Activated naive CD8-positive, alpha-beta T cell treated with anti-CD3 and anti-CD28 coated beads, Interleukin-2, amount 50 U/mL, for 16 hours (primary cell): ENCODE measurements at regions not wholly inside any gene's neighbourhood (a gene's known extent, or its start where the extent isn't known, plus 50 kb on each side); places are given as distances from the start of the nearest gene placed in this dataset.
A peak's percentile ranks its signal among the peaks of the same experiment; 100 is the strongest.

ENCODE experiments used
- DNase-seq: peaks from one replicate; pipeline ENCODE4 v3.0.0-alpha.2; 2020; ENCODE audit warnings: low read depth, low spot score

DNA sequence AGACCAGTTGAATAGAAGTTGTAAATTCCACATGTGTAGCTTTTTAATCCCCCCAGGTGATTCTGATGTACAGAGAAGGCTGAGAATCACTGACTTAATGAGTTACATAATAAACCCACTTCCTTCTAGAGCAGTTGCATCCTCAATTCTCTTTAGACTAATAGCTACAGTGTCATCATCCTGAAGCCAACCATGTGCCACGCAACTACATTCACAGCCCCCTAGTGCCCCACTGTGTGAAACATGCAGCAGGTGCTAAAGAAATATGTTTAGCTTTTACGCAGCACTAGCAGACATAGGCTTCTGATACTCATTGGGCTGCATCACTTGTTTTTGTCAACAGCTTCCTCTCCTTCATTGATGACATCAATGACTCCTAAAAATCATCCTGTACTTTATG, 1168.3 kb downstream of the BCL11B start:
- no peak for DNase-seq

DNA sequence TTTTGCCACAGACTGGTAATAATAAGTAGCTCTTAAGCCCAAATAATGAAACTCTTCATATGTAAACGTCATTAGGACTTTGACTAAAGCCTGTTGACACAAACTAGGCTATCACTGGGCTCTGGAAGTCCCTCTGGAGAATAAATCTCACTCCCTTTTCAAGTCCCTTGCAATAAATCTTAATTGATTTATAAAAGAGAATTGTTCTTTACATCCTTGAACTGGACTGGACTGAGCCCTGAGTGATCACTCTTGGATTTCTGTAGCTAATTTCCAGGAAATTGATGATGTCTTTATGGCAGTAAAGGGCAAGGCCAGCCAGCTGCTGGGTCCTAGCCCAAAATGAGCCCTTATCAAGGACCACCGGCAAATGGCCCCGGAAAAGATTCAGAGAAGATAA, 1162.7 kb downstream of the BCL11B start:
- DNase-seq, result no peak

DNA sequence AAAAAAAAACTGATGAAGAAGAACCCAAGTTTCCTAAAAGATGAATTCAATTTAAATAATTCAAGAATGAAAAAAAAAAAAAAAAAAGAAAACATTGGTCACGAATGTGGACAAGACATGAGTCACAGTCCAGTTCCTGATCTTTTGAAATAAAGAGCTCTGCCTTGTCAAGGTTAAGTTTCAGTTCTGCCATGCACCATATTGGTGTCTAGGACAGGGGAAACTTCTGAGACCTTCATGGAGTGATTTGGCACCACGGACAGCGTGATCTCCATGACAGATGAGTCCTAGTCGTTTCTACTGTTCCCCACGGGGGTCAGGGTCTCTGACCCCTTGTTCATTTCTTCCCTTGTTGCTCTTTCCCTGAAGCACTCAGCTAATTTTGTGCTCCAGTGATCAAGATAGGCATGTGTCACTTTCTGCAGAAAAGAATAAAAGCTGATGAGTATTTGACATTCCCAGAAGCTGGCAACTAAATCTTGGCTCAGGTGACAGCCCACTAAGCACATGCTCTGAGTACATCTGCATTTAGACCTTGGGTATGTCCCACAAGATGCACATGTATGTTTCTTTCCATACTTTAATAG, 1159.7 kb downstream of the BCL11B start:
- DNase-seq, result no peak

DNA sequence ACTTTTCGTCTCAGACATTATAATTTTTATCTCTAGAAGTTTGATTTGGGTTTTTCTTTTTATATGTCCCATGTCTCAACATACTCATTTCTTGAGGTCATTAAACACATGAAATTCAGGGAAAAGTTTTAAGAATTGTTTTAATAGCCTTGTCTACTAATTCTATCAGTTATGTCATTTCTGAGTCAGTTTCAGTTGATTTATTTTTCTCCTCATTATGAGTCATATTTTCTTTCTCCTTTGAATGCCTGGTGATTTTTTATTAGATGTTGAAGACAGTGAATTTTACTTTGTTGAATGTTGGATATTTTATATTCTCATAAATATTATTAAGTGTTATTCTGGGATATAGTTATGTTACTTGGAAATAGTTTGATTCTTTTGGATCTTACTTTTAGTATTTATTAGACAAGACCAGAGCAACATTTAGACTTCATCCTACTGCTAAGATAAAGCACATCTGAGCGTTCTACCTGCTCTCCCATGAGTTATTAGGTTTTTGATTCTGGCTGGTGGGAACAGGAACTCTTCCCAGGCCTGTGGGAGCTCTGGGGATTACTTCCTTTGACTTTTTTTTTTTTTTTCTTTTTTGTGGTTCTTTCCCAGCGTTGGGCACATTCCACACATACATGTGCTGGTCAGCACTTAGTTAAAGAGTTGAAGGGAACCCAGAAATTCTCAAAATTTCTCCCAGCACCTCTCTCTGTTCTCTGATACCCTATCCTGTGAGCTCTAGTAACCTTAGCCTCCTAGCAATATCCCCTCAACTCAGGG, 1157.7 kb downstream of the BCL11B start:
- DNase-seq, result no peak

DNA sequence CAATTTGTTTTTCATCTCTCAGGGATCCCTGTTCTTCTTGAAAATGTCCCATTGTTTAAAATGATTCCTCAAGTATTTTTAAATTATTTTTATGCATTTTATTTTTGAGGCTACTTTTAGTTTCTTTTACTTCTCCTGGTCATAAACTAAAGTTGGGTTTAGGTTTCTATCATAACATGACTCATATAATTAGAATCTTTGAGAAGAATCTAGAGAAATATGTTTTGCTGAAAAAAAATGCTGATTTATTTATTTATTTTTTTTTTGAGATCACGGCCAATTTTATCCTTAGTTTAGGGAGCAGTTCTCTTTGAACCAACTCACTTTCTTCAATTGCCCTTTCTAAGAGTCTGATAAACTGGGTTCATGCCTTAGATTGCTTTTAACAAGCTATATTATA, 1157.1 kb downstream of the BCL11B start:
- no peak for DNase-seq

DNA sequence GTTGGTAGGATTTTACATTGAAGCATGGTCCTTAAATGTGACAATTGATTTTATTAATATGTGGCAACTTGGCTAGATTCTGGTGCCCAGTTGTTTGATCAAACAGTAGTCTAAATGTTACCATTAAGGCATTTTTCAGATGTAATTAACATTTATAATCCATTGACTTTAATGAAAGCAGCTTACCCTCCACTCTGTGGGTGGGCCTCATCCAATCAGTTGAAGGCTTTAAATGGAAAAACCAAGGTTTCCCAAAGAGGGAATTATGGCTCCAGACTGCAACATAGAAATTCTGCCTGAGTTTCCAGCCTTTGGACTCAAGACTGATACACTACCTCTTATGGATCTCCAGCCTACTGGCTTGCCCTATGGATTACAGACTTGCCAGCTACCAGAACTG, 1153.2 kb downstream of the BCL11B start:
- no peak for DNase-seq

DNA sequence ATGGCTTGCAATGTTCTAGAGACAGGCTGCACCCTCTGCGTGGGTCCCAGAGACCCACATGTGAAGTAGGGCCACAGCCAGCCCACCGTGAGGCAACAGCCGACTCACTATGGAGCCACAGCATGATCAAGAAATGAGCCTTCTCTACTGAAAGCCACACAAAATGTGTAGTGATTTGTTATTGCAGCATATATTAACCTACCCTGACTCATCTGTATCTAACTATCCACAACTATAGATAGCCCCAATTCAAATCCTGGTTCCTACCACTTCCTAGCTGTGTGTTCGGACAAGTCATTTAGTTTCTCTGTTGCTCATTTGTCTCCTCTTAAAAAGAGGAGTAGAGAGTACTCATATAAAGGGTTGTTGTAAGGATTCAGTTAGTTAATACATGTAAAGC, 1152.3 kb downstream of the BCL11B start:
- DNase-seq, result no peak

DNA sequence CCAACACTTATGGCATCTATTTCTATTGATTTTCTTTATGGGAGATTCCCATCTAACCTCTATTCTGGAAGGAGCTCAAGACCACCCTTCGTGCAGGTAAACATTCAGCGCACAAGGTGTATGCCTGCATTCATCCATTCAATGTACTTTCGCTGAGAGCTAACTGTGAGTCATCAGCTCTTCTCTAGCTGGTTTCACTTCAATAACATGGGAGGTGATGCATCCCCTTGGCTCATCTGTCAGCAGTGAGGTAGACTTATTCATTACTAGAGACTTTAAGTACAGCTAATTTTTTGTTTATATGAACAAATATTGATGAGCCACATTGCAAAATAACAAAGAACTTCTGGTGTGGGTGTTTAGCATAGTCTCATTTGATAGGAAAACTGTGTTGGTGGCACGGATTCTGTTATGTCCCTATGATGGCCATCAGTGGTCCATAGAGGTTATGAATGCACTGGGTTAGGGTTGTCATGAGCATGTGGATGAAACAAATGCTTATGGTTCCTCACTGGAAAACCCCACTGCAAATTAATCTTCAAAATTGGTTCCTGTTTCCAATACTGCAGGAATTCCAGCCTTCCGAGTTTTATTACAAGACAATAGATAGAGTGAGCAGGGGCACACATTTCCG, 1151.0 kb downstream of the BCL11B start:
- no peak for DNase-seq

DNA sequence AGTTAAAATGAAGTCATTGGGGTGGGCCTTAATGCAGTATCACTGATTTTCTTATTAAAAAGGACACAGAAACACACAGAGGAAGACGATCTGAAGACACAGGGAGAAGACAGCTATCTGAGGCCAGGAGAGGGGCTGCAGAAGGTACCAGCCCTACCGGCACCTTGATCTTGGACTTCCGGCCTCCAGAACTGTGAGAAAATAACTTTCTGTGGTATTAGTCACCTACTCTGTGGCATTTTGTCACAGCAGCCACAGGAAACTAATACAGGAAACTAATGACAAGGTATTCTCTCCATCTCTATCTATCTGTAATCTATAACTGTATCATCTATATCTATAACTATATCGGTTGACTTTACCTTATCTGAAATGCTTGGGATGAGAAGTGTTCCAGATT, 1149.5 kb downstream of the BCL11B start:
- DNase-seq, result no peak

DNA sequence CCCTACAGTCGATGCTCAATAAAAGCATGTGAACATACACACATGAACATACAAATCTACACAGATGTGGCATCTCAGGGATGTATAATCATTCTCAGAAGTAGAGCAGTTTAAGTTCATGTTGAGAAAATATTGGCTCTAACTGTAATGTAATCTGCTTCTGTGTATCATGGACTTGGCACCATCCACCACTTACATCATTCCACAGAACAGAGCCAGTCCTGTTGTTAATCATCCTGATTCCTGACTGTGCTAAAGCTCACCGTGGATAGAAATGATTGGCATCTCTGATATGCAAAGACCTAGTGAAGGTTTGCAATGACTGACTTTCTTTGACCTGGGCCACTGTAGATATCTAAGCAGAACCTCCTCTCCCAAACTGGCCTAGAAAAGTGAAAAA, 1141.3 kb downstream of the BCL11B start:
- DNase-seq, result no peak

DNA sequence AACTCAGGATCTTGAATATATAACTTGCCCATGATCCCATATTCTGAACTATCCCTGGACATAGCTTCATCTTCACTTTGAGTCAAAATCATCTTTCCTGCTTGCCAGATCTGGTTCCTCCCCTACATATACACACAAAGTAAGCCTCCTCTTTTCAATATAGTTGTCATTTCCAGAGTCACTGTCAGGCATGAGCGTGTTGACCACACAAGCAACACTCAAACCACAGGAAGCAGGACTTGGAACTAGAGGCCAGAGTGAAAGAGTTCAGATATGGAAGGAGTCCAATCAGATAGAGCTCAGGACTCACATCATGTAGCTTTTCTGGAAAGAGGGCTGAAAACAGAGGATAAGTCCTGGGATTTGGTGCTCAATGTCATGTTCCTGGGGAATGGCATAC, 1140.6 kb downstream of the BCL11B start:
- no peak for DNase-seq

DNA sequence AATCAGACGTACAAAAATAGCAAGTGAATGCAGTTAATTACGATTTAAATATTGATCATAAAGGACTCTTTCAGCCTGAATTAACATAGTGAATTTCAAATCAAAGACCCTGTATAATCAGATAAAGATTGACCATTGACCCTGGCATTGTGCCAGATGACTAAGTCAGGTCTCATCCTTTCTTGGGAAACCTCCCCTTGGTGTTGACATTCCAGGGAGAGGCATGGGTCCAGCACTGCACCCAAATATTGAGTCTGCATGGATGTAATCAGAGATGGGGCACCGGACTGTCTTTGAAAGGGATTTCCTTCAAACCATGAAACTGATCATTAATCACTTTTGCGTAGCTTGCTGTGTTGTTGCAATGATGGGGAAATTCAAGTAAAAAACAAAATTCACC, 1138.2 kb downstream of the BCL11B start:
- DNase-seq, result no peak

DNA sequence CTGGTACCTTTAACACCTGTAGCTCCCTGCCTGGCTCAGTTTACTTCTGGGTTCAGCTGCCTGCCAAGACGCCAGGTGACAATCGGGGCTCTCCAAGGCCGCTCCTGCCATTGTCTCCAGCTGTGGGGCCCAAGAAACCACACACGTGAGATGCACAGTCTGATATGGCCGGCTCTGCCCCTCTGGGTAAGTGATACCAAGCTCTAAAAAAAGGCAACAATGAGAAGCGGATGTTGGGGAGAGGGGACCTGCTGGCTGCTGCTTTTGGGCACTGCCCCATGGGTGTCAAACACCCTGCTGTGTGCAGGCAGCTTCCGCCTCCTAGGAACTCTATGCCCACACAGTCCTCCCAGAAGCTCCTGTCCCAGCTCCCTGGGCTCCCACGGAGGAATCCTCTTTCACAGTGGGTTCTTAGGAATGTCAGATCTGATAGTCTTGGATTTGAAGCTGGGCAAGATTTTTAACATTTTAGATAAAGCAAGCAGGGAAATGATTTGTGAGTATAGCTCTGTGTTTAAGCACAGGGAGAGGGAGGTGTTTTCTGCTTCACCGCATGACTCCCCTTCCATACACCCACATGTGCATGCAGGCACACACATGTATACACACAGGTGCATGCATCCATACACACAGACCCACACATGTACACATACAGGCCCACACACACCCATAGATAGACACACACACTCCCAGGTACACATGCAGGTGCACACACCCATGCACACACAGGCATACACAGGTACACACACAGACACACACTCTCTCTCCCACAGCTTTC, 1135.8 kb downstream of the BCL11B start:
- DNase-seq, result no peak

DNA sequence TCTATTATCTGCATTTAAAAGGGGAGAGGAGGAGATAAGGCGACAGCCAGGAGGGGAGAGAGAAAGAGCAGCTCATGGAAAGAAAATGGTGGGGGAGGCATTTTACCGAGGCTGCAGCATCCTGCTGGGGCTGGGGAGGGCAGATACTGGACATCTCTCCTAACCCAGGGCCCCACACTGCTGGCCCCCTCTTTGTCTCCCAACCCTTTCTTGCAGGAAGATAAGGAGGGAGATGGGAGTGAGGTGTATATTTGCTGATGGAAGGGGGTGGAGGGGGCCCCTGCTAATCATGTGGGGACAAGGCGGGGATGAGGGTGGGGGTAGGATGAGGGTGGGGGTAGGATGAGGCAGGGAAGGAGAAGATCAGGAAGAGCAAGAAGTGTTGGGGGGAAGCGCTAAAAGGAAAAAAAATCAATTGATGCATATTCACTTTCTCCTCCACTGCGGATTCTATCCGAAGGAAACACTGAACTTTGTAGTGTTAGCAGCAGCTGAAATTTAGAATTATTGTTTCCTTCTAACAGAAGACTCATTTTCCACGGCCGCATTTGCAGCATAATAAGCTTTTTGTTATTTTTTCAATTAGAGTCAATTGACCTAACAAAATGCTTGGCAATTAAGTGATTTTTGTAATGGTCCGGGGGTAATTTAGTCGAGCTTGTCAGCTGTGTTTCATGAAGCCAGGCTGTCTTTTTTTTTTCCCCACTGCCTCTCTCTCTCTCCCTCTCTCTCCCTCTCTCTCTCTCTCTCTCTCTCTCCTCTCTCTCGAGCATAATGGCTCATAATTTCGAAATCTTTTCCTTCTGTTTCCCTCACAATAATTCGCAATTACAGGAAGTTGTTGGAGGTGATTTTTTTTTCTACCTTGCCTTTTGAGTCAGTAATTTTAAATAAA, 1134.6 kb downstream of the BCL11B start:
- DNase-seq, result no peak

DNA sequence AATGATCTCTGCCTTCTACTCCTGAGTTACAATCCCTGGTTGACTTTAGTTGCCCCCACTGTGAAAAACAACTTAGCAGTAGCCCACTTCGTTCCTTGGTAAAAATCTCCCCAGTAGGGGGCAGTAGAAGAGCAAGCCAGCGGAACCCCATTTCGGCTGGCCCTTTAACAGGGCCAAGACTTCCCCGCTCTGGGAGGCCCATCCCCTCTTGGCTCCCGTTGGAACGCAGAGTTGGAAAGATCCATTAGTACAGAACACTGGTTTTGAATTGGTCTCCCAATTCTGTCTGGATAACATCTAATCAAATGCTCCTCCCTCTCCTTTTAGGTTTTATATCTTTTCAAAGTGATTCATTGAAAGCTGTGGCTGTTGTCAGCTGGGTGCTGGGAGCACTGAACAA, 1133.3 kb downstream of the BCL11B start:
- DNase-seq, result peak; percentile 39

DNA sequence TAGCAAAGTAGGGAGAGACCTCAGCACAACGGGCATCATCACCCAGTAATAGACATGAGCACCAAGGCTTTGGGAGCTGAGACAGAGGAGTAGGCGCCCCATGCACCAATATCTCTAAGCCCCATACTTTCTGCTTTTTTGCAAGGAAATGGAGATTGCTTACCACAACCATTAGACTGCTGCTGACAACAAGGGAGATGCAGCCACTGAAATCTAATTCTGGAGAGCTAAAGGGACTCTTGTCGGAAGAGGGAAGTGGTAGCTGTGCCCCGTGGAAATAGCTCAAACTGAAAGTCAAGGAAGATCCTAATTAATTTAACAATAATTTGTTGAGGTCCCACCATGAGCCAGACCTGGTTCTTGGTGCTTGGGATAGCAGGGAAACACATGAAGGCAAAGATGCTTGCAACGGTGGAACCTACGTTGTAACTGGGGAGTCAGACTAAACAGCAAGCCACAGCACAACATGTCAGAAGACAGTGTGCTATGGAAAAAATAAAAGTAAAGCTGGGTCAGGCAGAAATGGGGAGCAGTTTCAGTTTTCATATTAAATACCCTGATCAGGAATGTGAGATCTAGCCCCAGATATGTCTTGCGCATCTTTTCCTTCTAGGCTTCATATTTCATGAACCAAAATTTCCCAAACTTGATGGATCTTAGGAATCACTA, 1131.0 kb downstream of the BCL11B start:
- no peak for DNase-seq

DNA sequence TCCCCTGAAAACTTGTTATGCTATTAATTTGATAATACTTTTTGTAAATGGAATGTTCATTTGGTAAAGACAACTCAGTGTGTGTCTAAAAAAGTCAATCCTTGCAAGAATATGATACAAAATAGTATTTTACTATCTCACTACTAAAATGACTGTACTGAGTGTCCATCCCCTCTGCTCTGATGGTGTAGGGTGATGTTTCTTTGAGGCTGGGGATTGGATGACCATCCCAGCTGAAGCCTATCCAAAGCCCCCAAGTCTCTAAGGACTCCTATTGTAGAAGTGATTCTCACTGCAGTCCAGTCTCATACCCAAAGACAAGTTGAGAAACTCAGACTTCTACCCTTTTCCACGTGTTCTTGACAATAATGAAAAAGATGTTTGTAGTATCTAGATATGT, 1128.4 kb downstream of the BCL11B start:
- DNase-seq, result no peak

DNA sequence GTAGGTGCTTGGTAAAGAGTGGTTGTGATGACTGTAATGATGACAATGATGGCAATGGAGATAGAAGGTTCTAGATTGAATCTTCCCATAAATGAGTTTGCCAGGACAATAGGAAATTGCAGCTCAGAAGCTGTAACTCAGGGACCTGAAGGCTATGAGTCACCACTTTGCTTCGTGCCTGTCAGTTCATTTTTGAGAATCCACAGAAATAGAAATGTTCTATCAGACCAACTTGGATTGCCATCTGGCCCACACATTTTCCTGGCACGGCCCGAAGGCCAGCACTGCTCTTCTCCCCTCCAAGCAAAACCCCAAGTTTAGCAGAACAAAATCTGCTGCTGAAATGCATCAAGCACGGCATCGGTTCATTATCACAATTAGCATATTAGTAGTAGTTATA, 1127.0 kb downstream of the BCL11B start:
- DNase-seq, result no peak

DNA sequence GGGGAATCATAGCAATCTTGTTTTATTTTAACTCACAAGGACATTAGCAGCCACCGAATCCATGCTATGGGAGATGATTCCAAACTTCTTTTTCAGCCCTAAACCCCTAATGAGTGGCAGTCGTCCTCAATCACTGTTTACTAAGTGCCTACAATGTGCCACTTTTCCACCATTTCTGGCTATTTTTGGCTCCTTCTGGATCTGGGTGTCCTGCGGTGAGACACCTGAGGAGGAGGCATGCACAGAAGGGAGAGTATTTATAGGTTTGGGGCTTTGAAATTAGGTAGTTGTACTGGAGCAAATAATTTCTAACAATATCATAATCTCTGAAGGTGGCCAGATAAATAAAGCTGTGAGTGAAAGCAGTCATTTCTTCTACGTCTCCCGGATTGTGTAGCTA, 1125.6 kb downstream of the BCL11B start:
- DNase-seq, result no peak

DNA sequence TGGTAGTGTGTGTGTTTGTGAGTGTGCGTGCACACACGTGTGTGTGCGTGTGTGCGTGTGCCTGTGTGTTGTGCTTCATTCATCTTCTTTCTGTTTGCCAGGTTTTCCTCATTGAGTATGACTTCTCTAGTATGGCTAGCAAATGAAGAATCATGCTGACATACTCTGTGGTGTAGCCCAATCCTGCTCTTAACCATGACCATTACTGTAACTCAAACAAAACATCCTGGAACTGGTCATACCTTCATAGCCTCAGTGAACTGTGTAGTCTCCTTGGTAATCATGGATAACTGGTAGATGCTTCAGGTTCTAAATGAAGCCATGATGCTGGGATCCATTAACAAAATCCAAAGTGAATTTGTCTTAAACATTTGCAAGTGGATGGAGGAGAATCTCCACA, 1117.7 kb downstream of the BCL11B start:
- DNase-seq, result no peak

DNA sequence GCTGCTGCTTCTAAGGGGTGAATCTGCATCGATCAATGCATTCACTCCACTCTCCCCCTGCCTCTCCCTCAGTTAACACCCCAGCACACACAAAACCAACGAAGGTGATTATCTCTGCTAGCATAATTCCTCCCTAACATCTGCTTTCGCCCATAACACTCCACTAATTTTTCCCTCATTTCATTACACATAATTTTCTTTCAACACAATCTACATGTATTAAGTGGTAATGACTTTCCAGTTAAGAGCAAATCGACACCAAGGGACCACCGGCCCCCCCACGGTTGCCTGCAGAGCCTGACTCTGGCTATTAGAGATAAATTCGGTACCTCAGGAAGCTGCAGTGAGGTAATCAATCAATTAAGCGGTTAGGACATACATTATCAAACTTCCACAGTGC, 1115.6 kb downstream of the BCL11B start:
- no peak for DNase-seq
